ENCODE measurements at regions not wholly inside any gene's neighbourhood (a gene's known extent, or its start where the extent isn't known, plus 50 kb on each side); places are given as distances from the start of the nearest gene placed in this dataset.

DNA sequence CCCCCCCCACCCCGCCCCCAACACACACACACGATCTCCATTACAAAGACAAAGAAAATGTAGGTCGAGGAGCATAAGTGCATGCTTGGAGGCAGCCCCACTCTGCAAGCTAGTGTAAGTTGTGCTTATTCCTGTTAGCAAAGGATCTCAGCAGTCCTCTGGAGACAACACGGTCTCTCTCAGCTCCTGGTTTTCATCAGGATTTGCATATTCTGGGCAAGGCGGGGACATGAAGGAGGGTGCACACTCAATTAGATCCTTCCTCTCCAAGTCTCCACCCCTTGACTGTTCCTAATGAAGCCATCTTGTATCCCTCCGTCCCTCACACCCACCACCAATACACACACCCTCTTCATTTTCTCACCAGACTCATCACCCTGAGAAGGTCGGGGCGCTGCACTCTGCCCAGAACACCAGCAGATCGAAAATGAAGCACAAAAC, 63.8 kb downstream of the MRPL46 start:
- in situ Hi-C loops (cut with HindIII; ENCODE audit: low pct_unique_long_range_greater_than_20kb, low sequenced_read_pairs) = no loop called here

DNA sequence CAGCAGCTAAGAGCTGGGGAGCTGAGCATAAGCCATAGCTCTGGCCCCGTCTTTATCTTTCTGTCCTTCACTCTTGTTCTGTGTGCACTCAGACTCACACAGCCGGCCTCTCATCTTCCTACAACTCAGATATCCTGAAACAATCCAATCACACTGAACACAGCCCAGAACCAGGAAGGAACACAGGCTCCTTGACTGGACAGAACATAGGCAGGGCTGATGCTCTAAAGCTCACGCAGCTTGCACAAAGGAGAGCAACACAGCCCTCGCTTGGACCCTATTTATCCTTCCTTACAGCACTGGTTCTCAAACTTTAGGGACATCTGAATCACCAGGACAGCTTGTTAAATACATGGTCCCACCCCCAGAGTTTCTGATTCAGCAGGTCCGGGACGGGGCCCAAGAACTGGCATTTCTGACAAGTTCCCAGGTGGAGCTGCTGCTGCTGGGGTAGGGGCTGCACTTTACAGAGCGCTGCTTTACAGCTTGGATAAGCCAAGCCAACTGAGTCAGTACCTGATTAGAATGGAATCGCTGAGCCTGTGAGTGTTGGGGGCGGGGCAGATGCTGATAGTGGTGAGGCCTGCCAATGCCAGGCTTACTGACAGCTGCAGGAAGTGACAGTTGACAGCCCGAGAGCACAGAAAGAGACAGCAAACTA, 65.1 kb downstream of the MRPL46 start:
- in situ Hi-C loops (cut with HindIII; ENCODE audit: low pct_unique_long_range_greater_than_20kb, low sequenced_read_pairs) = no loop called here
- no peak for DNase-seq (ENCODE audit: low read depth)

More for the DNA sequence above, 63.8 kb downstream of the MRPL46 start:
- no peak for DNase-seq (ENCODE audit: low read depth)

DNA sequence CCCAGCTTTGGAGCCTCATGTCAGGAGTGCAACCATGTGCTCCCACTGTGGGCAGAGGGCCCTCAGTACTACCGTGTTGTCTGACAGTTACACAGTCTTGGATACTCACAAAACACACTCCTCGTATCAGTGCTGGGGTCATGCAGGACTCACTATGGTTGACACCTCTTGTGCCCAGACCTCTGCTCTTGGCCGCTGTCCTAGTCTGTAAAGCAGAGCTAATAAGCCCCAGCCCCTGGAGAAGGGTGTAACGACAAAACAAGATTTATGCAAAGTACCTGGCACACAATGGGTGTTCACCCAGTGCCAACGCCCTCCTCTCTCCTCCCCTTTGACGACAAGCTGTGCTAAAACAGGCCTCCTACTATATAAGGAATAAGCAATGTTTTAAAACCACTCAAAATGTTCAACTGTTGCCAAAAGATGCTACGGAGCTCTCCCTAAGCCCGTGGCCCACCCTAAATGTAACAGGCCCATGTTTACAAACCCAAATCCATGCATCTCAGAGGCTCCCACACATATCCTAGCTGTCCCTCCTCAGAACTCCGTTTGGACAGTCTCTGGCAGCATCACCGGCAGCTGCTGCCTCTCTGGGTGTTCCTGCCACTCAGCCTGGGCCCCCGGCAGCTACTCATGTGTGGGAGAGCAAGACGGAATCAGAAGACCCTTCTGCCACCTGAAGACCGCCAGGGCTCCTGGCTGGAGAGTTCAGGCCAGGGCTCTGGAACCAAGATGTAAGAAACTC, 65.8 kb downstream of the MRPL46 start:
- DNase-seq (ENCODE audit: low read depth) = no peak
- in situ Hi-C loops (cut with HindIII; ENCODE audit: low pct_unique_long_range_greater_than_20kb, low sequenced_read_pairs) = no loop called here

DNA sequence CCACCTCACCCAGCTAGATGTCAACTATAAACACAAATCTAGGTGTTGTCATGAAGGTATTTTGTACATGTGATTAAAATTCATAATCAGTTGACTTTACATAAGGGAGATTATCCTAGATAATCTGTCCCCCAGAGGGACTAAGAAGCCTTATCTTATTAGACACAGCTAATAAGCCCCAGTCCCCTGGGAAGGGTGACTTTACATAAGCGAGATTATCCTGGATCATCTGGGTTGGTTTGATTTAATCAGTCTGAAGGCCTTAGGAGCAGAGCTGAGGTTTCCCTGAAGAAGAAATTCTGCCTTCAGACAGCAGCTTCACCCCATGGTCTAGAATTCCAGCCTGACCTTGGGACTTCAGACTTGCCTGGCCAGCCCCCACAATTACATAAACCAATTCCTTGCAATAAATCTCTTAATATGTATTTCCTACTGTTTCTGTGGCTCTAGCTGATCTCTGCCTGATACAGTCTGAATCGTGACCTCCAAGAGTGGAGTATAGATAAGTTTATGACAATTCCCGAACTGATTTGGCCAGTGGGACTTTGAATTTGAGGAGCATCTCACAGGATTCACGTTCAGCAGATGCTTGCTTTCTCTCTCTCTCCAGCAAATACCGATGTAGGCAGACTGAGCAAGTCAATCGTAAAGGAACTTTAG, 66.5 kb downstream of the MRPL46 start:
- in situ Hi-C loops (cut with HindIII; ENCODE audit: low pct_unique_long_range_greater_than_20kb, low sequenced_read_pairs) = no loop called here
- no peak for DNase-seq (ENCODE audit: low read depth)

DNA sequence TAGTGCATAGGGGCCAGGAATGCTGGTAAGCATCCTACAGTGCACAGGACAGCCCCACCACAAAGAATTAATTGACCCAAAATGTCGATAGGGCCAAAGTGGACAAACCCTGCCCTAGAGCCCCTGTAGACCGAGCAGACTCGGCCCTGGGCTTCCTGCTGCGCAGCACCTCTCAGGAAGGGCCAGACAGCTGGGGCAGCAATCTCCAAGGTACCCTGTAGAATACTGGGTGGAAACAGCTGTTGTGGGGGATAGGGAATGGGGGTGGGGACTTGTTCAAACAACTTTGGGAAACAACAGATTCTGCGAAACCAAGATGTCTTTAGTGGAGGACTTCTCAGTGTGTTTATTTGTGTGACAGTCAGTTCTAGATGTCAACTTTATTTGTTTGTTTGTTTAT, 67.1 kb downstream of the MRPL46 start:
- in situ Hi-C loops (cut with HindIII; ENCODE audit: low pct_unique_long_range_greater_than_20kb, low sequenced_read_pairs) = no loop called here
- DNase-seq (ENCODE audit: low read depth) = no peak

DNA sequence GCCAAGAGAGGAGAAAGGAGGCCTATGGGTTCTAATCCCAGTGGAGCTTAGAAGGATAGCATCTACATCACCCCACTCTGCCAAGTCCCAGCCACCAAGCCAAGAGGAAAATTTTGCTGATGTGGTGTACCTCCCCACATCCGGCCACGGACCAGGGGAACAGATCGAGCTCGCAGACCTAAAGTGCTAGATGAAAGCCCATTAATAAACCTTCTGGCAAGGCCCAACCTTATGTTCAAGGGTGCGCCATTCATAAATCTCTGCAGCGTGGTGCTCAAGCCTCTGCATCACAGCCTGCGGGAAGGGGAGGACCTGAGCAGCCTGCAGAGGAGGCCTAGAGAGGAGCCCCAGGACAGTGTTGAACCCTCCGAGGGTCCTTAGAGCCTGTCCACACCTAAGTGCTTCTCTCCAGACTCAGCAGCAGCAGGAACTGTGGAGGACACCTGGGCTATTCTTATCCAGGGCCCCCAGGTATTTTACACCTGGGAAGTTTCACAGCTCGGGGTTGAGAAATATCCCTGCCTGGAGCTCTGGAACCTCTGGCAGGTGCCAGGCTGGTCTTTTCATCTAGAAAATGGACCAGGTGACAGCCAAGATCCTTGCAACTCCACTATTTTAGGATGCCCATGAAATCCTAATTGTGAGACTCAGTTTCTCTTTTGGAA, 68.0 kb downstream of the MRPL46 start:
- in situ Hi-C loops (cut with HindIII; ENCODE audit: low pct_unique_long_range_greater_than_20kb, low sequenced_read_pairs) = no loop called here
- DNase-seq (ENCODE audit: low read depth) = no peak

DNA sequence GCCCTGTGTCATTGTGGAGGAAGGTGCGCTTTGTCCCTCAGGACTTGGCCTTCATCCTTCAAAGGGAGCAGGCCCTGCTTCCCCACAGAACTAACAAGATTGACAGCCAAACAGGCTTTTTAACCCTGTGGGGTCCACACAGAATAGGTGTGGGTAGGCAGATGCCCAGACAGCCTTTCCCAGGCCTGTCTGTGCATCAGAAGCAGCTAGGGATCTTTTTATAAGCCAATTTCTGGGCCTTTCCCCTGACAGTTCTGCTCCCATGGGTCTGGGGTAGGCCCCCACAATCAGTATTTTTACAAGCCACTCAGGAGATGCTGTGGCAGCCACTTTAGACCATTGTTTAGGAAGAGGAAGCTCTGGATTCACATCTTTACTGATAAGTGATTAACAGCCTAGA, 69.2 kb downstream of the MRPL46 start:
- in situ Hi-C loops (cut with HindIII; ENCODE audit: low pct_unique_long_range_greater_than_20kb, low sequenced_read_pairs) = no loop called here

DNA sequence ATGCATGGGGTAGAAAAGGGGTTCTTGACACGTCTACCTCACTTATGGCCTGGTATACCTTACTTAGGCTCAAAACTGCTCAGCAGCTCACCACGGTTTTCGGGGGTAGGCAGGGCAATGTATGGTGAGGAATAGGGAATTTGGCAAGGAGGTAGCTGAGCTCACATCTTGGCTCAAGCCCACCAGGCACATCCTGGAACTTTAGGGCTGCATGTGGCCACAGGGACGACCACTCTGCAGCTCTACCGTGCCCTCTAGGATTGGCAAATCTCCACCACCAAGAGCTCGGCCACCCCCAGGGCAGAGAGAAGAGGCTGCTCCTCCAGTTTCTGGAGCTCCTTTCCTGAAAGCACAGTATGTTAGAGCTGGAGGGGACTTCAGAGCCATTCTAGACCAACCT, 69.7 kb downstream of the MRPL46 start:
- in situ Hi-C loops (cut with HindIII; ENCODE audit: low pct_unique_long_range_greater_than_20kb, low sequenced_read_pairs) = no loop called here
- no peak for DNase-seq (ENCODE audit: low read depth)

More for the DNA sequence above, 69.2 kb downstream of the MRPL46 start:
- no peak for DNase-seq (ENCODE audit: low read depth)

DNA sequence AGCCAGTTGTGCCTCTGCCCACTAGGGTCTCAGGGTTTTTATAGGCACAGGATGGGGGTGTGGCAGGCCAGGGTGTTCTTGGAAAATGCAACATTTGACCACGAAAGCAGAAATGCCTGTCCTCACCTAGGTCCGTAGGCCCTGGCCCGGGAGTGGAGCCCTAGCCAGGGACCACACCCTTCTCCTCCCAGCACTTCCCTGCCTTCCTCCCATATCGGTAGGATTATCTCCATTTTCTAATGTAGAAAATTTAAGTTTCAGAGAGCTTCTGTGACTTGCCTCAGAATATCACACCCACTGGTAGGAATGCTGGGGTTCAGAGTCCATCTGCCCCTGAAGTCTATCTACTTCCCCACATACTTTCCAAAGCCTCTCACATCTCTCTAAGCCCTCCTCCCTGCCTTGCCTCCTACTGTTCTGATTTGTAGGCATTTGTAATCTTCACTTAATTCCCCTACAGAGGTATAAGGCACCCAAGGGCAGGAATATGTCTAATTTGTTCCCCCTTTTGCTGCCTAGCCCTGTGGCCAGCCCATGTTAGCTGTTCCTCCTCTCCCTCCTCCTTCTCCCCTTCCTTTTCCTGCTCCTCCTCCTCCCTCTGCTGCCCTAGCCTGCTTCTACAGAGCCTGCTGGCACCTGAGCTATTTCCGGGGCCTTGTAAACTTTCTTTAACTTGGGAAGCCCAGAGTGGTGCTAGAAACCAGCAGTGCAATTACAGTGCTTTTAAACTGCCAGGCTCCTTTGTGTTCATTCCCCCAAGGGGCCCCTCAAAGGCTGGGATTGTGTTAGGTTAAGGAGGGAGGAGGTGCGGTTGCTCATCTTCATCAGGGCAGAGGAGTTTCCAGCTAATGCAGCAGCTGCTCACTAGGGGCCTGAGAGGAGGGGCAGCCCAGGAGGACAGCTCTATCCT, 71.1 kb downstream of the MRPL46 start:
- in situ Hi-C loops (cut with HindIII; ENCODE audit: low pct_unique_long_range_greater_than_20kb, low sequenced_read_pairs) = no loop called here
- no peak for DNase-seq (ENCODE audit: low read depth)

DNA sequence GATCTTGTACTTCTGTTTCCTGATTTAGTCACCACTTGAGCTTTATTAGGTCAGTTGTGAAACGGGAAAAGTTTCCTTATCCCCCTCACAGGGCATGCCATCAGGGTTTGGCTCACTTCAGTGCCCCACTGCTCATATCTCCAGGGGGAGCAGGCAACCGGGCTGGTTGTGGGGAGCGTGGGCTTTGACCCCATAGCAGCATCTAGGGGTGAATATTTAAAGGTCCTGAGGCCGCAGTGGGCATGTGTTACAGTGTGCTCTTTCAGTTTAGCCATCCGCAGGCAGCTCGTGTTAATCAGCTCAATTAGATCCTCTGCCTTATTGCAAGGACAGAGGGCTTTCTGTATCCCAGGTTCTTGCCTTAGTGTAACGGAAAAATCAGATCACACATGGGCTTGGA, 71.9 kb downstream of the MRPL46 start:
- DNase-seq (ENCODE audit: low read depth) = no peak
- in situ Hi-C loops (cut with HindIII; ENCODE audit: low pct_unique_long_range_greater_than_20kb, low sequenced_read_pairs) = no loop called here

DNA sequence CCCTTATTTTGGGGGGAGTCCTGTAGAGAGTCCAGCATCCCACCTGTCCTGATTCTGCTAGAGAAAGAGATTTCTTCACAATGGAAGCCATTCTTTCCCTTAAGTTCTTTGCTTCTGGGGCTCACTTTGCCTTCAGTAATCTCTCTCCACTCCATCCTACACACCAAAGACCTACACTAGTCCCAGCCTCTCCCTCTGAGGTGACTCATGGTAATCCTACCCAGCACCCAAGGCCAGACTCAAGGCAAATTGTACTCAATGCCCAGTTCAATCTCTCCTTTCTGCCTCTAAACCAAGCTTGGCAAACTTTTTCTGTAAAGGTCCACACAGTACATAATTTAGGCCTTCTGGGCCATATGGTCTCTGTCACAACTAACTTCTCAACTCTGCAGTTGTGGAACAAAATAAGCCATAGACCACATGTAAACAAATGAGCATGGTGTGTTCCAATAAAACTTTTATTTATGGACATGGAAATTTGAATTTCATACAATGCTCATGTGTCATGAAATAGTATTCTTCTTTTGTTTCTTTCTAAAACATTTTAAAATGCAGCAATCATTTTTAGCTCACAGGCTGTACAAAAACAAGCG, 72.5 kb downstream of the MRPL46 start:
- in situ Hi-C loops (cut with HindIII; ENCODE audit: low pct_unique_long_range_greater_than_20kb, low sequenced_read_pairs) = no loop called here
- no peak for DNase-seq (ENCODE audit: low read depth)

DNA sequence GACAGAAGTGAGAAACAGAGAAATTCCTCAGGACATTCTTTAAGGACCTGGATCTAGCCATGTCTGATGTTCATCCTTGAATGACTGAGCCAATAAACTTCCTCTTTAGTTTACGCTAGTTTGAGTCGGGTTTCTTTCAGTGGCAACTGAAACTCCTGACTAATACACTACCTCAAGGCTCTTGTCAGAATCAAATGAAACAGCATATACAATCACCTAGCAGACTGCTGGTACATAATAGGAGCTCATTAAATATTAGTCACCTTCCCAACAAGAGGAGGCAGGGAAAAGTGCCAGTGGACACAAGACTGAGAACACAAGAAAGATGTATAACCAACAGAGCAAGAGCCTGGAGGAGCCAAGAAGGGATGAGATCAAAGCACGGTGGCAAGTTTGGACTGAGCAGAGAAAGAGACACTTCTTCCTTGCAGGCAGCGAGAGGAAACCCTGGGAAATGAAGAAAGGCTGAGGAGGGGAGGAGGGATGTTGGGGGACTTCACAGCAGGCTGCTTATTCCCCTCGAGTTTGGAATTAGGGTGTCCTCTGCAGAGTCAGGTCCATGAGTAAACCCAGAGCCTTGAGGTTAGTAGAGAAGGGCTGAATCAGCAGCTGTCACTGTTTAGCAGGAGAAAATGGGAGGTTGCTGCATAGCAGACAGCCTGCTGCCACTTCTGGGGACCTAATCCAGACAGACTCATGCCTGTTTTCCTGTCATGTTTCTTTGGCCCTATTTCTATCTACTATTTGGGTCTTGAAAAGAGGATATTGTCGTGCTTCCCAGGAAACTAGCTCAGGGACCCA, 73.3 kb downstream of the MRPL46 start:
- in situ Hi-C loops (cut with HindIII; ENCODE audit: low pct_unique_long_range_greater_than_20kb, low sequenced_read_pairs) = no loop called here

DNA sequence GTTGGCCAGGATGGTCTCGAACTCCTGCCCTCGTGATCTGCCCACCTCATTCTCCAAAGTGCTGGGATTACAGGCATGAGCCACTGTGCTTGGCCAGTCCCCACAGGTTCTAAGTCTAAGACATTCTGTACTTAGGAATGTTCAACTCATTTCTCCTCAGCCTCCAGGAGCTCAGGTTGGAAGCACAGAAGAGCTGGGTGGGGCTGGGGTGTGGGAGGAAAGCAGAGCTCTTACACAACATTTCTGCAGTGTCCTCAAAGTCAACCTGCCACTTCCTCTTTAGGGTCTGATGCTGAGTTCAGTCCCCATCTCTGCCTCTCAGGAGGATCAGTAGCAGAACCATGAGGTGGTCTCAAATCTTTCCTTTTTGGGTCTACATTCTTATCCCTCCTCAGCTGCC, 75.5 kb downstream of the MRPL46 start:
- in situ Hi-C loops (cut with HindIII; ENCODE audit: low pct_unique_long_range_greater_than_20kb, low sequenced_read_pairs) = no loop called here
- no peak for DNase-seq (ENCODE audit: low read depth)

More for the DNA sequence above, 73.3 kb downstream of the MRPL46 start:
- no peak for DNase-seq (ENCODE audit: low read depth)

DNA sequence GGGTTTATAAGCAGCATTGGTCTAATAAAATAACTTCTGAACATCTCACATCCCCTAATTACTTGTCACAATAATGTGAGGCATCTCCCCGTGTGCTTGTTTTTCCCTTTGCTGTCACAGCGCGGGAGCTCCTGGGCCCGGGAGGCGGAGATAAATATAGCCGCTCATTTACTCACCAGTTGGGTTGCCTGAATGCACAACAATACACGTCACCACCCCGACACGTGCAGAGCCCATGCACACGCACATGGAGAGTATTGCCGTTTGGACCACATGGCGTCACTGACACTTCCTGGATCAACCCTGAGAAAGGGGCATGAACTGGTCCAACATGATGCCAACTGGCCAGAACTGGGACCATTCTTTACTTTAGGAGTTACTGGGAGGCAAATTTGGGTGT, 76.2 kb downstream of the MRPL46 start:
- in situ Hi-C loops (cut with HindIII; ENCODE audit: low pct_unique_long_range_greater_than_20kb, low sequenced_read_pairs) = no loop called here
- no peak for DNase-seq (ENCODE audit: low read depth)

DNA sequence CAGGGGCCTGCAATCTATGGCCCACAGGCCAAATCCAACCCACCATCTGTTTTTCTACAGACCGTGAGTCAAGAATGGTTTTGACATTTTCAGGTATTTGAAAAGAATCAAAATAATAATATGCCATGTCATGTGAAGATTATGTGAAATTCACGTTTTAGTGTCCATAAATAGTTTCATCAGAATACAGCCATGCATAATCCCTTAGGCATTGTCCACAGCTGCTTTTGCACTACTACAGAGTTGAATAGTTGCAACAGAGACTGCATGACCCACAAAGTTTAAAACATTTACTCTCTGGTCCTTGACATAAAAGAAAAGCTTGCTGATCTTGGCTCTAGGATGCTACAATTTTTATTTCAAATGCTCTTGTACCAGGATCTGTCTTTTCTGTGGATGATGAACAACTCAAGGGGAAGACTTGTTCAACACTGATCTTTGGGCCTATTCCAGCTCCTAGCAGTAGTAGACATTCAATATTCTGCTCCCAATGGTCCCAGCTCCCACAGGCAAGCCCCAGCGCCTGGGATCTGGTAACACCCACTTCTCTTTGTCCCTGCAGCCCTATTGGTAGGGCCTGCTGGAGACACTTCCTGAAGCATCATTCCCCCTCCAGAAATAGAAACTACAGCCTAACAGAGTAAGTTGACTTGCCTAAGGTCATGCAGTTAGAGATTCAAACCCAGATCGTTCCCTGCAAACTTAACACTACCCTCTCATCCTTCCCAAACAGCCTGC, 76.9 kb downstream of the MRPL46 start:
- in situ Hi-C loops (cut with HindIII; ENCODE audit: low pct_unique_long_range_greater_than_20kb, low sequenced_read_pairs) = no loop called here
- no peak for DNase-seq (ENCODE audit: low read depth)

DNA sequence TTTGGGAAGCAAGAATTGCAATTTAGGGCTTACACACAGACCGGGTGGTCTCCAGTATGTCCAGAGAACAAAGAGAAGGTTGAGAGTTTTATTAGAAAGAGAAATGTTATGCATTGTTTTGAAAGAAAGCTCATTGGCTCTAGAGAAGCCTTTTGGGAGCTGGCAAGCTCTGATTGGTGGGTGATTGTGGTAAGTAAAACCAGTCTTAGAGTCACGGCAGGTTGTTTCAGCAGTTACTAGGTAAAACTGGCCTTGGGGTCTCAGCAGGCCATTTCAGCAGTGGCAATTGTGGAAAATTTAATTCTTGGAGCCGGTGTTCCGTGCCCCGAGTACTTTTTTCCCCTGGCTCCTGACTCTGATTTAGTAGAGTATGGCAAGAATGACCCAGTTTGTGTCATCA, 78.1 kb downstream of the MRPL46 start:
- no peak for DNase-seq (ENCODE audit: low read depth)
- in situ Hi-C loops (cut with HindIII; ENCODE audit: low pct_unique_long_range_greater_than_20kb, low sequenced_read_pairs) = no loop called here

Data from Caki2 (cell line).